ENCODE measurements at regions not wholly inside any gene's neighbourhood (a gene's known extent, or its start where the extent isn't known, plus 50 kb on each side); places are given as distances from the start of the nearest gene placed in this dataset.
"Not testable (repeated sequence)": the region's sequence is repeated elsewhere in the genome, so short reads cannot be mapped to it uniquely, and the experiment has no call there.

GRCh38 chr10:125235093-125236069 is 75.0 kb upstream of the CTBP2 start:
- DNase-seq (ENCODE audit: low spot score) = no peak

DNA sequence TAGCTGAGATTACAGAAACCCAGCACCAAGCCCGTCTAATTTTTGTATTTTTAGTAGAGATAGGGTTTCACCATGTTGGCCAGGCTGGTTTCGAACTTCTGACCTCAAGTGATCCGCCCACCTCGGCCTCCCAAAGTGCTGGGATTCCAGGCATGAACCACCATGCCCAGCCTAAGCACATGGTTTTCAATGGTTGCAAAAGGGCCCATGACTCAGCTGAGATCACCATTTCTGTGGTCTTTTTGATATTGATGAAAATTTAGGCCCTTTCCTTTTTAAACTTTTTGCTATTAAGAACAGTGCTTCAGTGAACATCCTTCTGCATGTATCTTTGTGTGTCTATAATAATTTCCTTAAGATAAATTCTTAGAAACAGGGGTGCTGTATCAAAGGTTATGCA is 74.2 kb upstream of the CTBP2 start:
- not testable (repeated sequence) for DNase-seq (ENCODE audit: low spot score)

- DNase-seq (ENCODE audit: low spot score) = no peak
Measured at GRCh38 chr10:125233726-125234125, 73.4 kb upstream of the CTBP2 start.

- no peak for DNase-seq (ENCODE audit: low spot score)
Measured at GRCh38 chr10:125232841-125233240, 72.5 kb upstream of the CTBP2 start.

GRCh38 chr10:125231813-125232475 is 71.6 kb upstream of the CTBP2 start:
- DNase-seq (ENCODE audit: low spot score) = no peak

GRCh38 chr10:125231116-125231812 is 70.9 kb upstream of the CTBP2 start:
- peak; percentile 53 for DNase-seq (ENCODE audit: low spot score)

DNA sequence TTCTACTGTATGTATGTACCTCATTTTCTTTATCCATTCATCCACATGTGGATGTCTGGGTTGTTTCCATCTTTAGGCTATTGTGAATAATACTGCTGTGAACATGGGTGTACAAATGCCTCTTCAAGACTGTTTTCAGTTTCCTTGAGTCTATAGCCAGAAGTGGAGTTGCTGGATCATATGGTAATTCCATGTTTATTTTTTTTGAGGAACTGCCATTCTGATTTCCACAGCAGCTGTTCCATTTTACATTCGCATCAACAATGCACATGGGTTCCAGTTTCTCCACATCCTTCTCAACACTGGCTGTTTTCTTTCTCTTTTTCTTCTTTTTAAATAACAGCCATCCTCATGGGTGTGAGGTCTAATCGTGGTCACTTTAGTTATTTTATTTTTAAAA is 69.9 kb upstream of the CTBP2 start:
- no peak for DNase-seq (ENCODE audit: low spot score)

GRCh38 chr10:125228245-125228940 is 68.0 kb upstream of the CTBP2 start:
- not testable (repeated sequence) for DNase-seq (ENCODE audit: low spot score)

- no peak for DNase-seq (ENCODE audit: low spot score)
Measured at GRCh38 chr10:125227546-125227945, 67.2 kb upstream of the CTBP2 start.

GRCh38 chr10:125226823-125227222 is 66.5 kb upstream of the CTBP2 start:
- DNase-seq (ENCODE audit: low spot score) = no peak

- DNase-seq (ENCODE audit: low spot score) = no peak
Measured at GRCh38 chr10:125226005-125226404, 65.6 kb upstream of the CTBP2 start.

- no peak for DNase-seq (ENCODE audit: low spot score)
Measured at GRCh38 chr10:125225051-125225450, 64.7 kb upstream of the CTBP2 start.

DNA sequence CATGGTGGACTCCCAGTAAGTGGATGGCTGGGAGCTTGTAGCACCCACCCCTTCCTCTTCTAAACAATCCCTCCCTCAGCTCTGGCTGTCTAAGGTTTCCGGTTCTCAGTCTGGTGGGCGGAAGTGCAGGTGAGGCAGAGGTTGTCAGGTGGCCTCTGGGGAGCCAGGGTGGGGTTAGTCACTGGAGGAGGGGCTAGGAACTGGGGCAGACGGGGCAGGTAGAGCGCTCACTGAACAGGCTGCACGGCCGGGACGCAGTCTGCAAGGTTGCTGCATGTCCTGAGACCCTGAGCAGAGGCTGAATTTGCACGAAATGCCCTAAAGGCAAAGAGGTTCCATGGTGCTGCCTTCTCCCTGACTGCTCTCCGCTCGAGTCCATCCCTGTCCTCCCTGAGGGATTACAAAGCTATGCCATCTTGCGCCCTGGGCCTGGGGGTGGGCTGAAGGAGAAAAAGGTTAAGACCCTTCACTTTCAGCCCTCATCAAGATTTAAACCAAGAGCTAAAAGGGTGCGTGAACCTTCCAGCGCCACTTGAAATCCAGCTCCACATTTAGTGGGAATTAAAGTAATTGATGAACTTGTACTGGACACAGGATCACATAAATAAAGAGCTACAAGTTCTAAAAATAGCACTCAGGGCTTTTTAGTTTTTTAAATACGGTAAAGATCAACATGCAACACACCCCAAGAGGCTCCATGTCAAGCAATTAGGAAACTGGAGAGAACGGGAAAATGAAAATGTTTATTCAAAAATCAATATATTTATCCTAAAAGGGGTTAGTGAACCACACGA is 62.3 kb upstream of the CTBP2 start:
- no peak for DNase-seq (ENCODE audit: low spot score)

DNA sequence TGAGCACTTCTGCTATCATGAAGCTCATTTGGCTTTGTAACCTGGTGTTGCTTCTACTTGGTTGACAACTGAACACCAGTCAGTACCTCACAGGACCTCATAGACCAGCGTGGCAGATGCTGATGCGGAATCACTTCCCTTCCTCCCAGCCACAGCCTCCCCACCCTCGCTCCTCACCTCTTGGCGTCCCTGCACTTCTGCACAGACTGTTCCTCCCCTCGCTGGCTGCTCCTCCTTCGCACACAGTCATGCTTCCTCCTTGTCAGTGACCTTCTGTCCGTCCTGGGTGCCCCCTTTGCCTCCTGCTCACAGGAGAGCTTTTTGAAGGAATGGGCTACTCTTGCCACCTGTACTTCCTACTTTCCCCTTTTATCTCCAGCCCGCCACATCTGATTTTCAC is 61.4 kb upstream of the CTBP2 start:
- DNase-seq (ENCODE audit: low spot score) = no peak

DNA sequence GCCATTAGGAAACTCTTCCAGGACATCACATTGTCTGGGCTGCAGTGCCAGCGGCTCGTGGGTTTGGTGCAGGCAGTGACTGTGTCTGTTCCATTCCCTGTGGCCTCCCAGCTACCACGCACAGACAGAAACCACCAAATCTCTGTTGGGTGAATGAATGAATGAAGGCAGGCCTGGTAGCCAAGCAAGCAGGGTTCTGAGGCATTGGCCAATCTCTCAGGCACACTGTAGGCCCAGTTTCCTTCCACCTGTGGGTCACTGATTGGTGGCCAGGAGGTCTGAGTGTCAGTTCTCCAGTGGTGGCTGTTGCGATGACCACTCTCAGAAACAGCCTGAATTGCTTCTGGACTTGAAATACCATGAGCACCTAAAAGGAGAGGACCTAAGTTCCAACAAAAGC is 59.4 kb upstream of the CTBP2 start:
- DNase-seq (ENCODE audit: low spot score) = no peak

DNA sequence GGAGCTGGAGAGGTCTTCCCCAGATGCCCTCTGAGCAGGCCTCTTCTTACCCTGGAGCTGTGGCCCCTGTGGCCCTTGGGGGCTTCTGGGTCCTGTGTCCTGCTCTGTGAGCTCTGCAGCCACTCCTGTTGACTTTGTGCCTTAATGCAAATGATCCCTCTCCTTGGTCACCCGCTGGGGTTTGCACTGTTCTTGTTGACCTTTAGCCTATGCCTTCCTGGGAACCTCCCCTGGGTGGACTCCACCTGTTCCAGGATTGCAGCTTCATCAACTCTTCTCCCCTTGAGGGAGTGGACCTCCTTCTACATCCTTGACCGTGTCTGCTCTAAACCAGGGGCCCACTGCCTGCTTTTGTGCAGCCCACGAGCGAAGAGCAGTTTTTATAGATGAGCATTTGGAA is 58.6 kb upstream of the CTBP2 start:
- DNase-seq (ENCODE audit: low spot score) = no peak

DNA sequence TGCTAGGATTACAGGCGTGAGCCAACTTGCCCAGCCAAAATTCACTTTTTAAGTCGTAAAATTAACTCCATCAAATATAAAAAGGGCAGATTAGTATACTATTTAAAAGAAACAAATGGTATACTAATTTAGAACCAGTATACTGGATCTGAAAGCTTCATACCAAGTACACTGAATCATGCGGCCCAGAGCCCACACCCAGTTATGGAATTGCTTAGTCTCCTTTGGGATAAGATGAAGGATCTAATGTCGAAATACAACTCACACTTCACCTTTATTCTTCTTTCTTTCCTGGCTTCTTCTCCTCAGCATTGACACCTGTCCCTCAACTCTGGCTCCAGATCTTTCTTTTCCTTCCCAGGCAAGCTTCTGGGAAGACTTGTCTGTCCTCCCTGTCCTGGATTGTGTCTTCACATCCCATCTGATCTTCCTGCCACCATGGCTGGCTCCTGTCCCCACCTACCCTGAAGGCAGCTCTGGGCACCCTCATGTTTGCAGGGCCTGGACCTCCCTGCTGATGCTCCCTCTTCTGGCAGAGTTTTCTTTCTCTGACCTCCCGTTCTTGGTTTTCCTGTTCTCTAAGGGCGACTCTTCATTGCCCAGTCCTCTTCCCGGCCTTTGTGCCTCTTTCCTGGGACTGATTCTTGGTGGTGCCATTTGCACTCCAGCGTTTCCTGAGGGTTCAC is 57.8 kb upstream of the CTBP2 start:
- no peak for DNase-seq (ENCODE audit: low spot score)

GRCh38 chr10:125216861-125217260 is 56.5 kb upstream of the CTBP2 start:
- DNase-seq (ENCODE audit: low spot score) = no peak

- no peak for DNase-seq (ENCODE audit: low spot score)
Measured at GRCh38 chr10:125216309-125216708, 55.9 kb upstream of the CTBP2 start.

DNA sequence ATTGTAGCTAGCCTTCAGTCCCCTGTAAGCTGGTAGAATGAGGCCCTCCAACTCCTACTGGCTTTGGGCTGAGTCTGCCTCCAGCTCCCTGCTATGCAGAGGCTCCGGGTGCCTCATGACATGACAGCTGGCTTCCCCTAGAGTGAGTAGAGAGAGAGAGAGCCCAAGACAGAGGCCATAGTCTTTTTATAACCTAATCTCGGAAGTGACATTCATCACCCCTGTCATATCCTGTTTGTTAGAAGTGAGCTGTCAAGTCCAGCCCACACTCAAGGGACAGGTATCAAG is 53.9 kb upstream of the CTBP2 start:
- no peak for DNase-seq (ENCODE audit: low spot score)

Measured in LoVo (cell line).